GM12891 (cell line): ENCODE measurements at regions not wholly inside any gene's neighbourhood (a gene's known extent, or its start where the extent isn't known, plus 50 kb on each side); places are given as distances from the start of the nearest gene placed in this dataset.

Experiments
- DNase-seq: peaks from one replicate; pipeline ENCODE4 v3.0.0; 2011; ENCODE audit warnings: low spot score; ENCODE audit not compliant: insufficient read length
- FAIRE-seq: peaks from 2 replicates; lab custom pipeline; 2011; peaks lifted over from hg19 to GRCh38; lab: Jason Lieb, UNC
- PAX5 ChIP-seq: IDR thresholded peaks from 2 replicates; pipeline ENCODE4 v1.6.1; 2011; ENCODE audit warnings: low read length, moderate library complexity, mild to moderate bottlenecking; ENCODE audit not compliant: insufficient read depth, severe bottlenecking
- POLR2A ChIP-seq: IDR thresholded peaks from 2 replicates; pipeline ENCODE4 v1.6.1; 2011; ENCODE audit warnings: low read depth, low read length, control low read depth
- POLR2AphosphoS5 ChIP-seq: IDR thresholded peaks from 2 replicates; pipeline ENCODE4 v1.6.1; 2011; ENCODE audit warnings: low read depth, low read length, control low read depth
- POU2F2 ChIP-seq: IDR thresholded peaks from 2 replicates; pipeline ENCODE4 v1.6.1; 2011; ENCODE audit warnings: low read depth, mild to moderate bottlenecking, control low read depth, low read length, moderate library complexity
- SPI1 ChIP-seq: IDR thresholded peaks from 2 replicates; pipeline ENCODE4 v1.6.1; 2011; ENCODE audit warnings: low read depth, low read length, control low read depth
- TAF1 ChIP-seq: IDR thresholded peaks from 2 replicates; pipeline ENCODE4 v1.6.1; 2011; ENCODE audit warnings: low read depth, low read length, control low read depth

DNA sequence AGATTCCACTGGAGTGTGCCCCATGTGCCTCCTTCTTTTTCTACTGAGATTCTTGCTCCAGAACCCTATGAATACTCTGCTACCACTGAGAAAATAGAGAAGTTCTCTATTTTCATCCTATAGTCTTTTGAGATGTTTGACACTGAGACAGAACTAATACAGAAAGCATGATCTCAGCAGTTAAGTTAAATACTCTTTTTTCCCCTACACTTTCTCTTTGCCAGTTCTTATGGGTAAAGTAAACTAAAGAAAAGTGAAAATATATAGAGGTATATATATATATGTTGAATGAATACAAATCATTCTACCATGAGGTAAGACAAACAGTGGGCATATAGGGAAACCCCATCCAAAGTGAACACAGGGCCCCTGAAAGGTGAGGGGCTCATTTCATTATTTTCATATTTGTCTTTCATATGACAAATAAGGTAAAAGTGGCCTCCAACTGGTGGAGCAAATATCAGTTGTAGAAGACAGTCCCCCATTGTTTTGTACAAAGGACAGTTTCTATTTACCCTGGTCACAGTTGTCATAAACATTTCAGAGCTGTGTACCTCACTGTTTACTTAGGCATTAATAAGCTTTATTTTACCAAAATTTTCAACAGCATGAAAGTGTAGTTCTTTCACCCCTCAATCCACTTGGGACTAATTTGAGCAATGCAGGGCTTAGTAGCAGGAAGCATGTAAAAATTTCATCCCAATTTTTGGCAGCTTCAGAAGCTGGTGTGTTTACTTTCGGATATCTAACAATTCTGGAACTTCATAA, 188.3 kb upstream of the MARCKS start:
- peak; percentile 9 for FAIRE-seq
- no peak for TF ChIP-seq SPI1
- no peak for TF ChIP-seq TAF1
- no peak for TF ChIP-seq PAX5
- TF ChIP-seq POLR2A: no peak
- no peak for TF ChIP-seq POU2F2
- no peak for TF ChIP-seq POLR2AphosphoS5
- no peak for DNase-seq

DNA sequence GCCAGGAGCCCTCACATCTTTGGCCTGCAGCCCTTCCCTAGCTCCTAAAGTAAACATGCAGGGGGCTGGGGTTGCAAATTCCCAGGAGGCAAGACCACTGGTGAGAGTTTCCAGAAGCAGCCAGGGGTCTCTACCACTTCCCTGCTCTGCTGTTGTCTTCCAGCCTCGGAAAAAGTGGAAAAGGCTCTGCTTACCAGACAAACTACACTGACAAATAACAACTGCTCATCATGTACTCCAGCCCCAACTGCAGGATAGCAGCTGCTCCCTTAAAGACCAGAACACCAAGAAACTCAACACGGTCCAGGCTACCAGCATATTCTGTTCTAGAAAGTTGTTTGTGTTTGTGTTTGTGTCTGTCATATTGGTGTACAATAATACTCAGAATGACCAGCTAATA, 187.5 kb upstream of the MARCKS start:
- DNase-seq (no peak), FAIRE-seq (peak; percentile 66)
- no peak for TF ChIP-seq SPI1
- no peak for TF ChIP-seq PAX5
- TF ChIP-seq POLR2AphosphoS5: no peak
- no peak for TF ChIP-seq POLR2A
- TF ChIP-seq POU2F2: no peak
- no peak for TF ChIP-seq TAF1

DNA sequence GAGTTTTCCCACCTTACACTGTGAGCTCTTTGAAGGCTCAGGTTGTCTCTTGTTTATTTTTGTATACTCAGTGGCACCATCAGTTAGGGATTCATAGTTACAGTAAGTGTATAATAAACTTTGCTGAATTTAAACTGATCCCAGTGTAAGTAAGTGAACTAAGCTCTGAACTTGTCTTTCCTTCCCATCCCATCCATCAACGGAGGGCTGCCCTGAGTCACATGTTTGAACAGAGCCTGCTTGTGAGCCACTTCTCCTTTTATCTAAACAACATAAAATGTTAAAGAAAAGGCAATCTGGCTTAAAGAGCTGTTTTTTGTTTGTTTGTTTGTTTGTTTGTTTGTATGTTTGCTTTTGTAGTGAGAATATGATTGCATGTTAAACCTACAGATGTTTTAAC, 185.7 kb upstream of the MARCKS start:
- FAIRE-seq: peak; percentile 66
- no peak for DNase-seq
- TF ChIP-seq SPI1: peak; percentile 80
- TF ChIP-seq TAF1: no peak
- TF ChIP-seq POLR2AphosphoS5: no peak

DNA sequence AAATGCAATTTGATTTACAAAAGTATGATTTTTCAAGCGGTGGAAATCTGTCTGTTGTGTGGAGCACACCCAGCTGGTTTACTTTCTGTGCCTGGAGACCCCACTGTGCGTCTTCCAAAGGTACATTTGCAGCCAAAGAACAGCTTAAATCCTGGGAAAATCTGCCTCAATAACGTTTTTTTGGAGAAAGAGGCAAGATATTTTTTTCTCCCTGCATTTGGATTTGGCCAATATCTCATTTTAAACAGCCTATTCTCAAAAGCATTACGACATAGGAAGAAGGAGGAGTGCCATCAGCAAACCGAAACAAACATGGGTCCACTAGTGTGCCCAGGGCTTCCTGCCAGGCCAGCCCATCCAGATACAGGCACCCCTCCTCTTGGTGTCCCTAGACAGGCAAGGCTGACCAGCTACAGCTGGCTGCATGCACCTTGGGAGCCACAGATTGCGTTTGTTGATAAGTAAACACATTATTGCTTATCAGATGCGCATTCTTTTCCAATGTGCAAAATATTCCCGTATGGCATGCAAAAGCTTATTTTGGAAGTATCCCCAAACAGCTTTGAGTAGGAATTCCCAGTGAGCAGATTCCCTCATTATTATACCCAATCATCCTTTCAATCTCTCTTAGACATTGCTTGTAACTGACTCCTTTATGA, 184.5 kb upstream of the MARCKS start:
- no peak for TF ChIP-seq TAF1
- FAIRE-seq (peak; percentile 76), DNase-seq (no peak)

DNA sequence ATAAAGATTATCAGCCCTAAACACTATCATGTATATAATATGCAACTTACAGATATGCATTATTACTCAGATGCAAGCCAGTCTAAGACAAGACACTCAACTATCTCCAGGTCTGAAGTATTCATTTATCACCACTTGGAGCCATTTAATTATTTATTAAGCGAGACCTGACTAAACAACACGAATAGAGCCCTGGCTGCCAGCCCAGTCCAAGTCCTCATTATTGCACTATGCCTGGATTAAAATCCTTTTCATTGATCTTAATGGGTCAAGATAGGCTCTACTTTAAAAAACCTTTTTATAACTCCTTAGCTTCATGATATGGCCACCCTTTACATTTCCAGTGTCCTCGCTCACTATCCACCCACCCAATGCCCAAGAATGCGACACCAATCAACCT, 183.1 kb upstream of the MARCKS start:
- DNase-seq (no peak), FAIRE-seq (no peak)
- TF ChIP-seq POU2F2 (no peak), TAF1 (no peak), SPI1 (no peak), POLR2A (no peak), PAX5 (no peak), POLR2AphosphoS5 (no peak)

DNA sequence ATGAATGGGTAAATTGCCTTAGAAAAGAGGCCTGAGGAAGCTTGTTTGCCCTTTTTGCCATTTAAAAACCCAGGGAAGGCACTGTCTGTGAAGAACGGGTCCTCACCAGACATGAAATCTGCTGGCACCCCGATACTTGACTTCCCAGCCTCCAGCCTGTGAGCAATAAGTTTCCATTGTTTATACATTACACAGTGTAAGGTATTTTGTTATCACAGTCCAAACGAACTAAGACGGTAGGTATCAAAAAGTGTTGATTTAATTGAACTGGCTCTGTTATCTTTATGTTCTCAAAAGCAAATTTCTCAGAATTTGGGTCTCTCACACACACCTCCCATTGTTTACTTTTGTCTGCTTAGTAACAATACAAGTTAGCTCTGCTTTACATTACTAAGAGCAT, 181.1 kb upstream of the MARCKS start:
- DNase-seq (no peak), FAIRE-seq (no peak)
- TF ChIP-seq PAX5: no peak
- TF ChIP-seq POU2F2: no peak
- TF ChIP-seq POLR2A: no peak
- TF ChIP-seq POLR2AphosphoS5: no peak
- TF ChIP-seq SPI1: no peak
- no peak for TF ChIP-seq TAF1

DNA sequence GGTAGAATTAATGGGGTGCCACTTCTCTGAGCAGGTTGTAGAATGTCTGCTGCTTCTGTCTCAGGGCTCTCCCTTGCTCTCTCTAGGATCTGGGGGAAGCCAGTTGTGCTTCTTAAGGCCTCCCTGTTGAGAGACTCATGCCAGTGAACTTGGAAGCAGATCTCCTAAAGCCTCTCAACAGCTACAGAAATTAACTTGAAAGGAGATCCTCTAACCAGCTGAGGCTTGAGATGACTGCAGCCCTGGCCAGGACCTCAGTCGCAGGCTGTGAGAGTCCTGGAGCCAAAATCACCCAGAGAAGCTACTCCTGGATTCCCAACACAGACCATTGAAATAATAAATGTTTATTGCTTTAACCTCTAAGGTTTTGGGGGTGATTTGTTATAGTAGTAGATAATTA, 180.2 kb upstream of the MARCKS start:
- TF ChIP-seq TAF1 (no peak), POU2F2 (no peak), POLR2AphosphoS5 (no peak), PAX5 (no peak)
- FAIRE-seq: no peak
- no peak for DNase-seq

DNA sequence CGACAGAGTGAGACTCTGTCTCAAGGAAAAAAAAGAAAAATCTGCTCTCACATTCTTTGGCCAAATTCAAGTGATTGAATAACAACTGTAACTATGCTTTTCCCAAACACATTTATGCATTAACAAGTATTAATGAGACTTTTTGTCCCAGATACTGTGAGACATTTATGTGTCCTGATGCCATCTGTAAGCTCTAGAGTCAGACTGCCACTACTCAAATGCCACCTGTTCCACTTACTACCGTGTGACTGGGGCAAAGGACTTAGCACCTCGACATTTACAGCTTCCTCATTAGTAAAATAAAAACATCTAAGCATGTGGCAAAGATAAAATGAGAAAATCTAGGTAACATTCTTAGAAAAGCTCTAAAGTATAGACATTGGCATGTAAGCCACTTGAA, 178.1 kb upstream of the MARCKS start:
- no peak for TF ChIP-seq POLR2A
- no peak for TF ChIP-seq PAX5
- TF ChIP-seq POLR2AphosphoS5: no peak
- TF ChIP-seq POU2F2: no peak
- FAIRE-seq: no peak

DNA sequence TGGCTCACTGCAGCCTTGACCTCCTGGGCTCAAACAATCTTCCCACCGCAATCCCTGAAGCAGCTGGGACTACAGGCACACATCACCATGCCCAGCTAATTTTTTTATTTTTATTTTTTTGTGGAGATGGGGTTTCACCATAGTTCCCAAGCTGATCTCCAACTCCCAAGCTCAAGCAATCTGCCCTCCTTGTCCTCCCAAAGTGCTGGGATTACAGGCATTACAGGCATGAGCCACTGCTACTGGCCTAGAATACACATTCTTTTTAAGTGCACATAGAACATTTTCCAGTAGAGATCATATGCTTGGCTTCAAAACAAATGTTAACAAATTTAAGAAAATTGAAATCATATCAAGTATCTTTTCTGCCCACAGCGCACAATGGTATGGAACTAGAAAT, 176.8 kb upstream of the MARCKS start:
- no peak for FAIRE-seq
- TF ChIP-seq TAF1: no peak
- no peak for TF ChIP-seq POLR2AphosphoS5
- TF ChIP-seq SPI1: no peak
- no peak for TF ChIP-seq POLR2A
- no peak for TF ChIP-seq POU2F2
- TF ChIP-seq PAX5: no peak
- no peak for DNase-seq

More for the DNA sequence above, 178.1 kb upstream of the MARCKS start:
- no peak for DNase-seq

DNA sequence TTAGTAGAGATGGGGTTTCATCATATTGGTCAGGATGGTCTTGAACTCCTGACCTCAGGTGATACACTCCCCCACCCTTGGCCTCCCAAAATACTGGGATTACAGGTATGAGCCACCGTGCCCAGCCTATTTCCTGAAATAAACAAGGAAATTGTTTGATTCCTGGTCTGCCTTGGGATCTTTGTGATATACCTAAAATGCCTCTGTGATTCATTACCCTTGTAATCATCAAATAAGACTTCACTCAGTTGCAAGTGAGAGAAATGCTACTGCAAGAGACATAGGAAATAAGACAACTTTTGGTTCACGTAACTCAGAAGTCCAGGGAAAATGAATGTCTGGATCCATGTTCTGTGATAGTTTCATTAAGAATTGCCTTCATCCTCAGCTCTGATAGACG, 173.2 kb upstream of the MARCKS start:
- no peak for TF ChIP-seq PAX5
- FAIRE-seq (no peak), DNase-seq (no peak)
